ENCODE measurements at regions not wholly inside any gene's neighbourhood (a gene's known extent, or its start where the extent isn't known, plus 50 kb on each side); places are given as distances from the start of the nearest gene placed in this dataset.

- Histone ChIP-seq H3K4me3 (ENCODE audit: low read depth, low read length) (no peak overlapping the region), H3K27me3 (replicated peaks; ENCODE audit: control insufficient read depth, insufficient read depth, low read length) (no peaks in the 10 kb centered on the region), H3K9me3 (no peaks in the 10 kb centered on the region), H3K4me1 (no peaks in the 10 kb centered on the region), H3K36me3 (ENCODE audit: control insufficient read depth, insufficient read depth, low read length) (no peaks in the 10 kb centered on the region)
- CTCF ChIA-PET: interaction anchor here (1.2 kb wide), 1 partner anchor 198 kb away, joined by 3 read pairs; no protein-coding TSS in a partner anchor
- DNase-seq: peak in 1 of 2 experiments; percentile 22
- no TSS peak for BruUV-seq (replicated peaks)
- no peaks in the 10 kb centered on the region for H3K4me1 Mint-ChIP-seq (ENCODE audit: low read depth, unreplicated experiment)
- POLR2A ChIA-PET: no interaction called here
- no peaks in the 10 kb centered on the region for H3K36me3 Mint-ChIP-seq (ENCODE audit: insufficient read depth, unreplicated experiment)
- H3K27ac Mint-ChIP-seq (ENCODE audit: unreplicated experiment): no peak overlapping the region
- TF ChIP-seq CTCF (IDR thresholded peaks at IDR 0.05; ENCODE audit: insufficient read depth in 1 of 2, low read depth in 1 of 2, low read length in 1 of 2, severe bottlenecking in 1 of 2, unreplicated experiment in 1 of 2): no peak
- no peak overlapping the region for H3K4me3 Mint-ChIP-seq (ENCODE audit: unreplicated experiment)
- peaks cover 9% of the 10 kb centered on the region for H3K27me3 Mint-ChIP-seq (ENCODE audit: insufficient read depth, unreplicated experiment)
- no peaks in the 10 kb centered on the region for H3K9me3 Mint-ChIP-seq (ENCODE audit: unreplicated experiment)
- intact Hi-C loops (cut with micrococcal nuclease; ENCODE audit: unreplicated experiment): loop anchor here (2.0 to 5.0 kb wide), 2 partner anchors 198 to 481 kb away; no protein-coding TSS in a partner anchor
Measured at GRCh38 chr11:96942855-96943254, 553.0 kb downstream of the JRKL start.

DNA sequence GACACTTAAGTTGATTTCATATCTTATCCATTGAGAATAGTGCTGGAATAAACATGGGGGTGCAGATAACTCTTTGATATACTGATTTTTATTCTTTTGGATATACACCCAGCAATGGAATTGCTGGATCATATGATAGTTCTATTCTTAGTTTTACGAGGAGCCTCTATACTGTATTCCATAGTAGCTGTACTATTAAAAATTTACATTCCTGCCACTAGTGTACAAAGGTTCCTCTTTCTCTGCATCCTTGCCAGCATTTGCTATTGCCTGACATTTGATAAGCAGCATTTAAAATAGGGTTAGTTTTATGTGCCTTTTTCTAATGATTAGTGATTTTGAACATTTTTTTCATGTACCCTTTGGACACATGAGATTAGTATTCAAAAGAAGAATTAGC is 554.2 kb downstream of the JRKL start:
- CTCF ChIA-PET: interaction anchor here (0.6 to 1.2 kb wide), 3 partner anchors 150 to 481 kb away, joined by 3 to 4 read pairs (median 3); no protein-coding TSS in a partner anchor
- no peak for DNase-seq

DNA sequence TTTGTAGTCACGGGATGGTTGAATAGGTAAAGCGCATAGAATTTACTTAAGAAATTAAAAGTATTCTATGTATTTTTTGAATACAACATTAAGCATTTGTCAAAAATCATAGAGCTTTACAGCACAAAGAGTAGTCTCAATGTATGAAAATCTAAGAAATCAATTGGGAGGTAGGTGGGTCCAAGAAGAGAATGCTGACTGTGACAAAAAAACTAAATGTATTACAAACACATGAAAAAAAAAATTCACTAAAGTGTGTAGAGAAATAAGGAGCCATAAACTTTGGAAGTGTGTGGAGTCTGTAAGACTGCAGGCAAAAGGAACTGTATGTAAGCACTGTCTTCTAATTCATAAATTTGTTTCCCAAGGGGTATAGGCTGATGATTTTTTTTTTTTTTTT is 558.3 kb downstream of the JRKL start:
- no TSS peak for BruUV-seq (replicated peaks)
- H3K27me3 Mint-ChIP-seq (ENCODE audit: insufficient read depth, unreplicated experiment): peaks cover 9% of the 10 kb centered on the region
- Histone ChIP-seq H3K4me1 (no peaks in the 10 kb centered on the region), H3K4me3 (ENCODE audit: low read depth, low read length) (no peak overlapping the region), H3K27me3 (replicated peaks; ENCODE audit: control insufficient read depth, insufficient read depth, low read length) (no peaks in the 10 kb centered on the region), H3K36me3 (ENCODE audit: control insufficient read depth, insufficient read depth, low read length) (no peaks in the 10 kb centered on the region), H3K9me3 (no peaks in the 10 kb centered on the region)
- no peak overlapping the region for H3K4me3 Mint-ChIP-seq (ENCODE audit: unreplicated experiment)
- CTCF ChIA-PET: no interaction called here
- intact Hi-C loops (cut with micrococcal nuclease; ENCODE audit: unreplicated experiment): no loop called here
- H3K27ac Mint-ChIP-seq (ENCODE audit: unreplicated experiment): no peak overlapping the region
- TF ChIP-seq CTCF (IDR thresholded peaks at IDR 0.05; ENCODE audit: insufficient read depth in 1 of 2, low read depth in 1 of 2, low read length in 1 of 2, severe bottlenecking in 1 of 2, unreplicated experiment in 1 of 2): no peak
- no peaks in the 10 kb centered on the region for H3K36me3 Mint-ChIP-seq (ENCODE audit: insufficient read depth, unreplicated experiment)
- H3K4me1 Mint-ChIP-seq (ENCODE audit: low read depth, unreplicated experiment): no peaks in the 10 kb centered on the region
- POLR2A ChIA-PET: no interaction called here
- no peaks in the 10 kb centered on the region for H3K9me3 Mint-ChIP-seq (ENCODE audit: unreplicated experiment)
- DNase-seq: no peak

More for the DNA sequence above, 554.2 kb downstream of the JRKL start:
- peaks cover 9% of the 10 kb centered on the region for H3K27me3 Mint-ChIP-seq (ENCODE audit: insufficient read depth, unreplicated experiment)
- Histone ChIP-seq H3K4me3 (ENCODE audit: low read depth, low read length) (no peak overlapping the region), H3K27me3 (replicated peaks; ENCODE audit: control insufficient read depth, insufficient read depth, low read length) (no peaks in the 10 kb centered on the region), H3K4me1 (no peaks in the 10 kb centered on the region), H3K9me3 (no peaks in the 10 kb centered on the region), H3K36me3 (ENCODE audit: control insufficient read depth, insufficient read depth, low read length) (no peaks in the 10 kb centered on the region)
- H3K27ac Mint-ChIP-seq (ENCODE audit: unreplicated experiment): no peak overlapping the region
- no peak overlapping the region for H3K4me3 Mint-ChIP-seq (ENCODE audit: unreplicated experiment)
- intact Hi-C loops (cut with micrococcal nuclease; ENCODE audit: unreplicated experiment): loop anchor here (2.0 to 5.0 kb wide), 2 partner anchors 197 to 482 kb away; no protein-coding TSS in a partner anchor
- no peaks in the 10 kb centered on the region for H3K9me3 Mint-ChIP-seq (ENCODE audit: unreplicated experiment)
- POLR2A ChIA-PET: no interaction called here
- TF ChIP-seq CTCF (IDR thresholded peaks at IDR 0.05; ENCODE audit: insufficient read depth in 1 of 2, low read depth in 1 of 2, low read length in 1 of 2, severe bottlenecking in 1 of 2, unreplicated experiment in 1 of 2): peak; percentile 38 to 44
- no TSS peak for BruUV-seq (replicated peaks)
- H3K36me3 Mint-ChIP-seq (ENCODE audit: insufficient read depth, unreplicated experiment): no peaks in the 10 kb centered on the region
- no peaks in the 10 kb centered on the region for H3K4me1 Mint-ChIP-seq (ENCODE audit: low read depth, unreplicated experiment)
